ENCODE measurements at regions not wholly inside any gene's neighbourhood (a gene's known extent, or its start where the extent isn't known, plus 50 kb on each side); places are given as distances from the start of the nearest gene placed in this dataset.
"Not testable (repeated sequence)": the region's sequence is repeated elsewhere in the genome, so short reads cannot be mapped to it uniquely, and the experiment has no call there.

GRCh38 chr13:110809871-110810486 is 96.5 kb downstream of the ING1 start:
- DNase-seq (ENCODE audit: low read depth) = no peak

DNA sequence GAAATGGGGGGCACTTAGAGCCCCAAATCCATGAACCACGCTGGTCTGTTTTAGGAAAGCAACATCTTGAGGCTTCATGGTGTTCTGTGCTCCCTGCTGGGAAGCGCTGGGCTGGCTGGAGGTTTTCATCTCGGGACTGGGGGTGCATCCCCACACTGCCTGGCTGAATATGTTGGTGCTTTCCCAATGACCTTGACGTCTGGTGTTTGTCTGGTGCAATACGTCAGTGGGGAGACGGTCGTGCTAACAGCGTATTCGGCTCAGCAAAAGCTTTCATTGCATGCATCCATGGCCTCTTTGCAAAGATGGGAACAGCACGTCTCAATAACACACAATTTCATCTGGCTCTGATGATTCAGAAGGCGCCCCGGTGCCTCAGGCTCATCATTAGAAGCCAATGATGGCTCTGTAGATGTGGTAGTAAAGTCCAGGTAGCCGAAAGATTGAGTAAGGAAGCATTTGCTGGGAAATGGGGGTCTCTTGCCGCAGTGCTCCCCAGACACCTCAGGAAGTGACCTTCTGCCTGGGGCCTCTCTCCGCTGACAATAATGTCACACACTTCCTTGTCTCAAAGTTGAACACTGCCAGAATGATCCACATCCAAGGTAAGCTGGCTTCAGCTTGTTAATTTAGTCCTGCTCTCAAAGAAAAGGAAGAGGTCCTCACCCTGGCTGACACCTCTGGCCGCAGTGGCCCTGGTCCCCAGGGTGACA is 97.7 kb downstream of the ING1 start:
- DNase-seq (ENCODE audit: low read depth) = no peak

DNA sequence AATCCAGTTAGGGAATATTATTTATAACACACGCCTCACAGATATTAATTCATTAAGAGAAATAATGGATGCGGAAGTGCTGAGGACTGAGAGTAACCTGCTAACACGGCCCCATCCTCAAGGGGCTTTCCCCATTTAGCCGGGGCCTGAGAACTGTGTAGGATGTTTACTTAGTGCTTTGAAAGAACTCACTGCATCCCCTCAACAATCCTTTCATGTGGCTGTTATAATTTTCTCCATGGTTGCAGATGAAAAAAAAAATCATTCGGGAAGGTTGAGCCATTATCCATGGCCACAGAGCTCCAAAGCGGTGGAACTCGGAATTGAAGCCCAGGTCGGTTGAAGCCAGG is 98.2 kb downstream of the ING1 start:
- DNase-seq (ENCODE audit: low read depth) = no peak

GRCh38 chr13:110812121-110812868 is 98.8 kb downstream of the ING1 start:
- DNase-seq (ENCODE audit: low read depth) = no peak

- no peak for DNase-seq (ENCODE audit: low read depth)
Measured at GRCh38 chr13:110812869-110813645, 99.6 kb downstream of the ING1 start.

GRCh38 chr13:110813646-110814624 is 100.4 kb downstream of the ING1 start:
- no peak for DNase-seq (ENCODE audit: low read depth)

DNA sequence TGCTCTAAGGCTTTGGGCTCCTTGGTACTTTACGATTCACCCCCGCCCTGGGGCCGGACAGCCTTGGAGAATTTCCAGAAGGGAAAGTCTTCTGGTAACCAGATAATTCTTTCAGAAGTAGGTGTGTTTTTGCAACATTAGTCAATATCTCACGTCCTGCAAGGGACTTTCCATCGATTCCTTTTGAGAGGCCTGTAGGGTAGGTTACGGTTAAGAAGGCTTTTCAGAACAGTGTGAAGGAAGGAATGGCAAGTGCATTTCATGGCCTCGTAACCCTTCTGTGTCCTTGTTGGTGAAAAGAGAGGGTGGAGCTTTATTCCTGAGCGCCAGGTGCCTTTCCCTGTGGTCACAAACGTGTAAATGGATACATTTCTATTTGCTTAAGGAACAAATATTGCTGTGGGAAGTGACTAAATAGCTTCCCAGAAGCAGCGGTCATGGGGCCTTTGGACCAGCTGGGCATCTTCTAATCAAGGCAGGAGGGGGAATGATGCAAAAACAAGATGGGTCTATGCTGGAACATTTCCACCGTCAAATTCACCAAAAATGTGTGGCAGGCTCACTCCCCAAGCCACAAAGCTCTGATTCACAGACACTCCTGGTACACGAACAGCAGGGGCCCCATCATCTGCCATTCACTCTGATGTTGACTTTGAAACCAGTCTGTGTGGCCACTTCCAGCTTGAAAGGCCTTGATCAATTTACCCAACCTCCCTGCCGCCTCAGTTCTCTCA is 99.2 kb downstream of the ANKRD10 start:
- DNase-seq (ENCODE audit: low read depth) = peak; percentile 27

DNA sequence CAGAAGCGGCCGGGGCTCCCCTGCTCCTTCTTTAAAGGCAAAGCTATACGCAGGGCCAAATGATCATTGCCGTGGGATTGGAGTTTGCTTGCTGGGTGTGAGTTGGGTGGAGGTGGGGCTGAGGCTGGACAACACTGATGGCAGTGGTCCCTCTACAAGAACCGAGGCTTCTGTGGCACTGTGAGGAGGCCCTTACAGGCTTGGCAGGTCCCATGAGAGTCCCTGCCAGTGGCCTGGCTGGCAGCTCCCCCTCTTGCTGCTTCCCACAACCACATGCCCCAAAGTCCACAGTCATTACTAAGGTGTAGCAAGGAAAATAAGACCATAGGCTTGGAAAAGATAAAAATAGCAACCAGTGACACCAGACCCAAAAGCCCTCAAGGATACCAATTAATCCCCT is 98.4 kb downstream of the ANKRD10 start:
- no peak for DNase-seq (ENCODE audit: low read depth)

GRCh38 chr13:110817143-110817542 is 97.7 kb downstream of the ANKRD10 start:
- DNase-seq (ENCODE audit: low read depth) = no peak

DNA sequence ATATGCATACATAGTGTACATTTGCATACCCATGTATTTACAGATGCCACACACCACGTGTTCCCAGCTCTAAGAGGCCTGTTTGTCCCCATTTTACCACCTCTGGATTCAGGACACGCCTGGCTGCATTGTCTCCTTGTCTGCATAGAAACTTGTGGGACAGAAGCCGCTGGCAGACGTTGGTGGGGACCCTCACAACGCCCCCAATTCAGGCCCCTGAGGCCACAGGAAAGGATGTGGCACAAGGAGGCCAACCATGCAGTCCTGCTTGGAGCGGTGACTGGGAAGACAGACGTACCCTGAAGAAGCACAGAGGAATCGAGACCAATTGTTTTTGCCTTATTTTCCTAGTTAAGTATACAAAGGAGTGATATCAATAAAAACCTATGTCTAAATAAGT is 96.1 kb downstream of the ANKRD10 start:
- DNase-seq (ENCODE audit: low read depth) = no peak

- peak; percentile 50 for DNase-seq (ENCODE audit: low read depth)
Measured at GRCh38 chr13:110819203-110820014, 95.5 kb downstream of the ANKRD10 start.

DNA sequence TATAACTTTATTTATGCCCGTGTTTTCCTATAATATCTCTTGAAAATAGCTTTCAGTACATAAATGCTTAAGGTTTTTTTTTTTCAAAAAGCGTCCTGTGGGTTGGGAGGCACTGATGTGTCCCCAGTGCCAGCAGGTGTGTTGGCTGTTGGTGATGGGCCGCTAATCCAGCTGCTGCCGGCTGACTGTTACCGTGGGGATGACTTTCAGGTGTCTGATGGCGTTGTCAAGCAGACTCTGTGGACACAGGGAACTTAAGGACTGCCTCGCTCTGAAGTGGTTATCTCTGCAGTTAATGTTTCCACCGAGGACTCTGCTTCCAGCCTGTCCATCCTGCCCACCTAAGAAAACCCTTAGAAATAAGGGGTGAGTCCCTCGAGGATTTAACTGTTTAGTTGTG is 94.5 kb downstream of the ANKRD10 start:
- no peak for DNase-seq (ENCODE audit: low read depth)

DNA sequence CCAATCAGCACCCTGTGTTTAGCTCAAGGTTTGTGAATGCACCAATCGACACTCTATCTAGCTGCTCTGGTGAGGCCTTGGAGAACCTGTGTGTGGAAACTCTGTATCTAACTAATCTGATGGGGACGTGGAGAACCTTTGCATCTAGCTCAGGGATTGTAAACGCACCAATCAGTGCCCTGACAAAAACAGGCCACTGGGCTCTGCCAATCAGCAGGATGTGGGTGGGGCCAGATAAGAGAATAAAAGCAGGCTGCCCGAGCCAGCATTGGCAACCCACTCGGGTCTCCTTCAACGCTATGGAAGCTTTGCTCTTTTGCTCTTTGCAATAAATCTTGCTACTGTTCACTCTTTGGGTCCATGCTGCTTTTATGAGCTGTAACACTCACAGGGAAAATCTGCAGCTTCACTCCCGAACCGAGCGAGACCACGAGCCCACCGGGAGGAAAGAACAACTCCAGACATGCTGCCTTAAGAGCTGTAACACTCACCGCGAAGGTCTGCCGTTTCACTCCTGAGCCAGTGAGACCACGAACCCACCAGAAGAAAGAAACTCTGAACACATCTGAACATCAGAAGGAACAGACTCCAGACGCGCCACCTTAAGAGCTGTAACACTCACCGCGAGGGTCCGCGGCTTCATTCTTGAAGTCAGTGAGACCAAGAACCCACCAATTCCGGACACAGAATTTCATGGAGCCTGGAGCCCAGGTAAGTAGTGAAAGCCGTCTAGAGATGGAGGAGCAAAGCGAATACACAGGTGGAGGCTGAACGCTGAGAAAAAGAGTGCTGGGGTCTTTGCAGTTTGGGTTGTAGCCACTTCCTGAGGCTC is 92.8 kb downstream of the ANKRD10 start:
- not testable (repeated sequence) for DNase-seq (ENCODE audit: low read depth)

DNA sequence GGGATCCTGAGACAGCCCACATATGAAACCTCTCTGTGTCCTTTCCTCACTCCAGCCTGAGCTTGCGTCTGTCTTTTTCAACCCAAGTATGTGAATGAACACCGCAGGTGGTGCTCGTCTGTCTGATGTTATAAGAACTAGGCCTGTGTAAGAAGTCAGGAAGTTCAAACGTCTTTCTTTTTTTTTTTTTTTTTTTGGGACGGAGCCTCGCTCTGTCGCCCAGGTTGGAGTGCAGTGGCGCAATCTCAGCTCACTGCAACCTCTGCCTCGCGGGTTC is 92.3 kb downstream of the ANKRD10 start:
- no peak for DNase-seq (ENCODE audit: low read depth)

DNA sequence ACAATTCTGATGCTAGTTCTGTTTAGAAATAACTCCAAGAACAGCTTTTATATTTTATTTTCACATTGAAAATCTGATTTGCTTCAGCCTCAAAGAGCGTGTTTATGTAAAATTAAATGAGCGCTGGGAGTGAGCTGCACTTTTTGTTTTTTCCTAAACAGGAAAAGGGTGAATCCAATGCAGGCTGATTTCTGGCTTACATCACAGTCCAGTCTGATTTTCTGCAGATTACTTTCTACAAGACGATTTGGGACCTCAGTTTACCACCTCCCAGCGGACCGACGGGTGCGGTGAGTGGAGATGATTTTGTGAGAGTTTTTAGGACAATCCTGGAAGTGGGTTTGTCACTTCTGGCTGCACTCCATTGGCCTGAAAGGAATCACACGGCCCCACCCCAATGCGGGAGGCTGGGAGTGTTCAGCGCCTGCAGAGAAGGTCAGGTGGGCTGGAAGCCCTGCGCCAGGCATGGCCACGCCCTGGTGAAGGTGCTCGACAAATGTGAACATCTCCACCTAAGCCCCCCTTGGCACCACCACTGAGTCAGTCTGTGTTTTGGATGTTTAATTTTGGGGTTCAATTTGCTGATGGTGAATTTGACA is 90.1 kb downstream of the ANKRD10 start:
- DNase-seq (ENCODE audit: low read depth) = no peak

DNA sequence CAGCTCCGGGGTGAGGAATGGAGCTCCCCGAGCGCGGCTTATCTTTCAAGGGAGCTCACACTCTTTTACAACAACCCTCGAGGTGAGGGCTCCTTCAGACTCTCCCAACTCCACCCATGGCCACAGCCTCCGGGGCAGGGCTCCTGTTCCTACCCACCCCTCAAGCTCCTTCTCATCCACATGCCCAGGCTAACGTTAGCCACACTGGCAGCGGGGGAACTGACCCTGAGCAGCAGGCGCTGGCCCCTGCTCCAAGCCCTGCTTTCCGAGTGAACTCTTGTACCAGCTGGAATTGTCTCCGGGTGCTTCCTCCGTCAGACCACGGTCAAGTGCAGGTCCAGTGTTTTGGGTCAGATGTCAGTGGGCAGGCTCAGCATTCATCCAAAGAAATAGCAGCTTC is 89.4 kb downstream of the ANKRD10 start:
- no peak for DNase-seq (ENCODE audit: low read depth)

DNA sequence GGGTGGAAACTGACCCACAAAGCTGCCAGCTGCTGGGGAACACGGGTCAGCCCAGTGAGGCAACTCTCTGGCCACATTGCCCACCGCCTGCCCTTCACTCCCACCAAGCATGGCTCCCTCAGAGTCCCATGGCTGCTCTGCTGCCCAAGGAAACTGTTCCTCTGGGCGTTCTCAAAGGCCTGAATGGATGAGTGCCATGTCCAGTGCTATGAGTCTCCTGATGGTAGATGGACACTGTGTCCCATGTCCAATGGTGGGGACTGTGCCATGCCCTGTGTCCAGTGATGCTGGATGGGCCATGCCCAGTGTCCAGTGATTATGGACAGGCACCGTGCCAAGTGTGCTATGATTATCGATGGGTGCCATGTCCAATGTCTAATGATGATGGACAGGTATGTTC is 88.8 kb downstream of the ANKRD10 start:
- DNase-seq (ENCODE audit: low read depth) = no peak

- DNase-seq (ENCODE audit: low read depth) = no peak
Measured at GRCh38 chr13:110826861-110827672, 87.8 kb downstream of the ANKRD10 start.
